HEK293T (cell line): ENCODE measurements at regions not wholly inside any gene's neighbourhood (a gene's known extent, or its start where the extent isn't known, plus 50 kb on each side); places are given as distances from the start of the nearest gene placed in this dataset.

ENCODE experiments used
- ARNT ChIP-seq: fragments of 450-650 bp; IDR thresholded peaks from 2 replicates; pipeline ENCODE4 v1.6.1; 2017; ENCODE audit warnings: mild to moderate bottlenecking
- BHLHE40 ChIP-seq: fragments of 450-650 bp; IDR thresholded peaks from 2 replicates; pipeline ENCODE4 v1.6.1; 2016; ENCODE audit warnings: mild to moderate bottlenecking, moderate library complexity, borderline replicate concordance
- ELF4 ChIP-seq: fragments of 450-650 bp; IDR thresholded peaks from 2 replicates; pipeline ENCODE4 v1.6.1; 2017; ENCODE audit warnings: antibody characterized with exemption
- FOXA1 ChIP-seq: fragments of 450-650 bp; IDR thresholded peaks from 2 replicates; pipeline ENCODE4 v1.6.1; 2016; ENCODE audit warnings: mild to moderate bottlenecking
- FOXK2 ChIP-seq: fragments of 450-650 bp; IDR thresholded peaks from 2 replicates; pipeline ENCODE4 v1.6.1; 2016; ENCODE audit warnings: mild to moderate bottlenecking
- FOXM1 ChIP-seq: fragments of 450-650 bp; IDR thresholded peaks from 2 replicates; pipeline ENCODE4 v1.6.1; 2017; ENCODE audit warnings: mild to moderate bottlenecking, borderline replicate concordance
- L3MBTL2 ChIP-seq: fragments of 450-650 bp; conservative IDR thresholded peaks from 2 replicates; pipeline ENCODE4 v1.6.1; 2016; ENCODE audit warnings: mild to moderate bottlenecking
- SUZ12 ChIP-seq: fragments of 450-650 bp; IDR thresholded peaks from 2 replicates; pipeline ENCODE4 v1.6.1; 2016; ENCODE audit warnings: mild to moderate bottlenecking

GRCh38 chr20:40254023-40254772 is 434.8 kb downstream of the MAFB start:
- TF ChIP-seq FOXM1 (no peak), ARNT (no peak), FOXK2 (no peak), SUZ12 (no peak), L3MBTL2 (no peak), FOXA1 (no peak), BHLHE40 (no peak), ELF4 (no peak)
